ENCODE measurements at regions not wholly inside any gene's neighbourhood (a gene's known extent, or its start where the extent isn't known, plus 50 kb on each side); places are given as distances from the start of the nearest gene placed in this dataset.

DNA sequence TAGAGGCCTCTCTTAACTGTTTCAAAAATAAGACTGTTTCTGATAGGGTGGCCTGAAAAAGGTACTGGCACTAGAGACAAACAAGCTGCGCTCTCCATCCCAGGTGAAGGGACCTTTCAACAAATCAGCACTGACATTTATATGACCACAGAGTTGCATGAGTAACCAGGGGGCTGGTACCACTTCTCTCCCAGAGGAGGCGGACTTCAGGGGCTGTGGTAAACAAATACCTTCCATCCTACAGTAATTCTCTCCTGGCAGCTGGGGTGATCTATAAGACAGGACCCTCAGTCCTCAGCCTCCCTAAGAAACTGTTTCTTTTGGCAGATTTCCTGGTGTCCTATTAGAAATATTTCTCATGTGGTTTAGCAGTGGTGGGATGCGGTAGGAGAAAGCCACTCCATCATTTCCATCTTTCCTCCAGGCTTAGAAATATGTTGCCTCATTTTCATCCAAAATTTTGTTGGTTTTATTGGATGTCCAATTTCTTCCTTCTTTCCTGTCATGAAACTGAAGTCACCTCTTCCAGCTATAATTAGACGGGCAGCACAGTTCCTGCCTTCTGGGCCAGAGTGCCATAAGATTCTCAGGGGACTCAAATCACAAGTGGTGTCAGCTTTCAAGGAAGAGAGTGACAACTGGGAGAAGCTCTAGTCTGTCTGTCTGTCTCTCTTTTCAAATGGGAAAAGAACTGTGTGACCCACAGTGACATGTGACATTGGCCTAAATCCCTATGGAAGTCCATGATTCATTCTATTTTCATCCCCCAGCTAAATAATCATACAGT is 96.4 kb downstream of the CYRIA start:
- intact Hi-C loops (cut with micrococcal nuclease) = no loop called here
- ATAC-seq = peak; percentile 86
- DNase-seq = no peak

- intact Hi-C loops (cut with micrococcal nuclease) = no loop called here
- DNase-seq = no peak
Observed at GRCh38 chr2:16566701-16567100, 98.9 kb downstream of the CYRIA start.

GRCh38 chr2:16565481-16565880 is 100.2 kb downstream of the CYRIA start:
- DNase-seq (no peak), ATAC-seq (no peak)
- intact Hi-C loops (cut with micrococcal nuclease) = no loop called here

More at GRCh38 chr2:16566701-16567100, 98.9 kb downstream of the CYRIA start:
- no peak for ATAC-seq

DNA sequence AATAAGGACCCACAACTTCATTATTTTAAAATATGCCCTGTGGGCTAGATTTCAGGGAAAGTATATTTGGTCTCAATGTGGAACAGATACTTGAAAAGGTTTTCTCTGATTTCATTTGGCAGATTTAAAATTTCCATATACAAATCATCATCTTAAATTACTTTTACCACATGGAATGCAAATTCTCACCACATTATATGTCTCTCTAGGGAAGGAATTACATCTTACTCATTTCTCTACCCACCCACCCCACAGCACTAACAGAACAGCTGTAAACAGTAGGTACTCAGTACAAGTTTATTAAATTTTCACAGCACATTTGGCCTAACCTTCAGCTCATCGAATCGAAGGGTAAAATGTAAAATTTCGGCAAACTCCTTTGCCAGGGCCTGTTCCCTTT is 104.0 kb downstream of the CYRIA start:
- ATAC-seq (no peak), DNase-seq (no peak)
- intact Hi-C loops (cut with micrococcal nuclease) = no loop called here

GRCh38 chr2:16561251-16561650 is 104.4 kb downstream of the CYRIA start:
- intact Hi-C loops (cut with micrococcal nuclease) = no loop called here
- no peak for DNase-seq
- ATAC-seq = no peak

- ATAC-seq = peak; percentile 58
- intact Hi-C loops (cut with micrococcal nuclease) = no loop called here
- DNase-seq = no peak
Observed at GRCh38 chr2:16559278-16560067, 106.2 kb downstream of the CYRIA start.

- no peak for ATAC-seq
- intact Hi-C loops (cut with micrococcal nuclease) = loop anchor here (5.0 kb wide), 2 partner anchors 53 to 203 kb away; no protein-coding TSS in a partner anchor
Observed at GRCh38 chr2:16554060-16554583, 111.5 kb downstream of the CYRIA start.

DNA sequence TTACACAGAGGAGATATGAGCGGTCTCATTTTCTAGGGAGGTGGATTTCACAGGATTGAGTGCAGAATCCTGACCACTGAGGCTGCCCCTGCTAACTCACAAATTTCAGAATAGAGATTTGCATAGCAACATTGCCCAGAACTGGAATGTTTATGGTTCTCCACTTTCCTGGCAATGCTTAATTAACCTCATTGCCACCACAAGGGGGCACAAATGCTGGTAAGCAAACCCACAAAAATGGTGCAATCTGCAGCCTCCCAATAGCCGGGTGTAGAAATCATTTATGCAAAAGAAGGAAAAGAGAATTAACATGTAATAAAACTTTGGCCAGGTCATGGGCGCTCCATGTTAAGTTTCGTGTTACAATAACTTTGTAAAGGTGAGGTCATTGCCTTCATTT is 112.4 kb downstream of the CYRIA start:
- ATAC-seq (peak; percentile 47), DNase-seq (no peak)

More at GRCh38 chr2:16554060-16554583, 111.5 kb downstream of the CYRIA start:
- no peak for DNase-seq

DNA sequence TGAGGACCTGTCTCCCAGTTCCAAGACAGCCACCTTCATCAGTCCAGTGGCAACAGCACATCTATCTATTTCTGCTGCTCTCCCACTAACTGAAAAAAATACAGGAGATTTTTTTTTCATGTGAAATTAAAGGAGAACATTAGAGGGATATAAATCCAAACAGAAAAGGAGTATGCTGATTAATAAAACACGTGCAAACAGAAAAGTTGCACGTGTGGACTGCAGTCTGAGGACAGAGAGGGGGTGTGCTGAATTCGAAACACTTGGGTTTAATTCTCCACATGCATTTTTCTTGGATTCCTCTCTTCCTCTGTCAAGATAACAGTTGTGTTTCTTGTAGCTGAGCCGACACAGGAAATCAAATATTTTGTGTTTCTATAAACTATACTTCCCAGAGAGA is 113.4 kb downstream of the CYRIA start:
- no peak for DNase-seq
- intact Hi-C loops (cut with micrococcal nuclease) = loop anchor here (5.0 kb wide), 2 partner anchors 55 to 205 kb away; no protein-coding TSS in a partner anchor
- no peak for ATAC-seq

More for the DNA sequence above, 112.4 kb downstream of the CYRIA start:
- intact Hi-C loops (cut with micrococcal nuclease) = loop anchor here (5.0 kb wide), 2 partner anchors 54 to 204 kb away; no protein-coding TSS in a partner anchor

DNA sequence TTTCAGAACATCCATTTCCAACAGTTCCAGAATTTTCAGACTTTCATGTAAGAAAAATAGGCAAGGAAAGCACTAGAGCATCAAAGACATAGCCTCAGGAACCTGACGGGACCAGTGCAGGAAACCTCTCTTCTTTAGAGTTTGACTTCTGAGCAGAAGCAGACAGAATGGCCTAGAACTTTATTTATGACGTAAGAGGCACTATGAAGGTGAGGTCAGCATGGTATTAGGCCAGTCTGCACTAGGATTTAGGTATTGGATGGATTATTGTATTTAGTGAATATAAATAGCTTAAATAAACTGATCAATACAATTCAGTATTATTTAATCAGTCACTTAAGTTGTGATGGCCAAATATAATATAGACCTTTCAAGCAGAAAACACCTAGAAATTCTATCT is 117.6 kb downstream of the CYRIA start:
- ATAC-seq (no peak), DNase-seq (no peak)
- intact Hi-C loops (cut with micrococcal nuclease) = no loop called here

GRCh38 chr2:16546128-16546754 is 119.4 kb downstream of the CYRIA start:
- peak; percentile 41 for ATAC-seq
- no peak for DNase-seq
- intact Hi-C loops (cut with micrococcal nuclease) = no loop called here

DNA sequence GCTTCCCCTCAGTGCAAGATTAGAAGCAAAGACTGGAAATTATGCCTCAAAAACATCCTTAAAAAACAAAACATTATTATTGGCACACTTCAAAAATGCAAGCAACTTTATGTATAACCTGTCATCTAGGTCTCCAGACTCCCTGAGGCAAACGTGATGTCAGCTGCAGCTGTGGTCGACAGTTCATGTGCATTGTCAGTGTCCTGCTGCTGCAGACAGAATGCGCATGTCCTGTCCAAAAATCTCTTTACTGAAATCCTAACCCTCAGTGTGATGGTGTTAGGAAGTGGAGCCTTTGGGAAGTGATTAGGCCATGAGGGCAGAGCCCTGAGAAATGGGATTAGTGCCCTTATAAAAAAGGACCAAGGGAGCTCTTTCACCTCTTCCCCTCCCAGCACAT is 126.9 kb downstream of the CYRIA start:
- no peak for DNase-seq
- intact Hi-C loops (cut with micrococcal nuclease) = no loop called here
- no peak for ATAC-seq

GRCh38 chr2:16537347-16537746 is 128.3 kb downstream of the CYRIA start:
- ATAC-seq (no peak), DNase-seq (no peak)
- intact Hi-C loops (cut with micrococcal nuclease) = no loop called here

- DNase-seq (no peak), ATAC-seq (no peak)
- intact Hi-C loops (cut with micrococcal nuclease) = no loop called here
Observed at GRCh38 chr2:16526193-16526592, 139.4 kb downstream of the CYRIA start.

- intact Hi-C loops (cut with micrococcal nuclease) = no loop called here
- no peak for ATAC-seq
- no peak for DNase-seq
Observed at GRCh38 chr2:16525265-16525887, 140.3 kb downstream of the CYRIA start.

DNA sequence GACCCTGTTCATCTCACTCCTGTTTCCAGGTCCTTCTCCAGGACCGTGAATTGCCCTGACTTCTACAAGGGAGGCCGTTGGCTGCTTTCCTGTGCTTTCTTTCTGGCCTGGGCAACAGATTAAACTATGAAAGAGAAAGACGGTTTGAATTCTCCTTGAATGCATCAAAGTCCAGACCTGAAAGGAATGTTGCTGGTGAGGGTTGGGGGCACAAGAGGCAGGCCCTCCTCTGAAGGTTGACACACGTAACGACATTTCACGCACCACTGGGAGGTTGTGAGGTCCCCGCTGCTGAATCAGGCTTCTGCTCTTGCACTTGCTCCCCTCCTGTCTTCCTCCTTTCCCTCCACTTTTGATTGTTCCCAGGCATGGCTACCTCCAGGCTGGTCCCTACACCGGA is 141.9 kb downstream of the CYRIA start:
- ATAC-seq = no peak
- intact Hi-C loops (cut with micrococcal nuclease) = no loop called here
- DNase-seq = no peak

DNA sequence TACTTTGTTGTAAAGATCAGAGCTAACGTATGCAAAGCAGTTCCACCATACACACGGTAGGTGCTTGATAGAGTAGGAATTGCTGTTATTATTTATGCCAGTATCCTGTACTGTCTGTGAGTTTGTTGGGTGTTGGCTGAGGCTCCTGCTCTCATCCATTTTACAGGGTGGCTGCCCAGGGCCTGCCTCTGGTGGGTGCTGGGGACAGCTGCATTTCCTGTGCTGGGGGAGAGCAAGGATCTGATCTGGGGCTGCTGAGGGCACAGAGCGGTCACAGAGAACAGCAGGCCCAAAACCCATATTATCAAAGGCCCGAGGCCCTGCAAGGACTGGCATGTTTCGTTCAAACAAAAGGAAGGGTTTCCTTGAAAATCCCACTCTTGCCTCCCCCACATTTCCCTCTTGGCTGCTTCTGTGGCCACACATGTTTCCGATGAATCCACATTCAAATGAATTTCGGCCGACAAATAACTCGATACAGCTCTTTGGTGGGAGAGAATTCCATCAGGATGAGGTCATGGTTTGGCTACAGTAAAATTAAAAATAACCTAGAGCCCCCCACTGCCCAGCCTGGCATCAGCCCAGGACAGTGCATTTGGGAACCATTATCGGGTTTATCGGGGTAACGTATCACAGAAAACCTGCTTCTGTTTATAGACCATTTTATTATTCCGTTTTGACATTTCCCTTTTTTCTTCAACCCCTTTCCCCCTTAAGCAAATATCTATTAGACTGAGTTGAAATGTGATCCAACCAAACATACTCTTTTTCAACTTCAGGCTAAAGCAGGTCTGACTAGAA is 143.4 kb downstream of the CYRIA start:
- no peak for DNase-seq
- no peak for ATAC-seq
- intact Hi-C loops (cut with micrococcal nuclease) = no loop called here

- no peak for ATAC-seq
- intact Hi-C loops (cut with micrococcal nuclease) = no loop called here
- no peak for DNase-seq
Observed at GRCh38 chr2:16520891-16521290, 144.7 kb downstream of the CYRIA start.
